Prostate gland (tissue), 2 donors: ENCODE measurements at regions not wholly inside any gene's neighbourhood (a gene's known extent, or its start where the extent isn't known, plus 50 kb on each side); places are given as distances from the start of the nearest gene placed in this dataset.
"Not testable (repeated sequence)": the region's sequence is repeated elsewhere in the genome, so short reads cannot be mapped to it uniquely, and the experiment has no call there.

Experiments
- CTCF ChIP-seq, 4 experiments: fragments of 200-600 bp in 2 of 4; fragments of 450-650 bp in 2 of 4; sonication (generic) in 2 of 4; IDR thresholded peaks; 1 replicate in 3 of 4; 2 replicates in 1 of 4; pipeline ENCODE4 v1.5.1; 2016 to 2019; ENCODE audit warnings: antibody characterized with exemption in 4 of 4, mild to moderate bottlenecking in 2 of 4, moderate library complexity in 2 of 4
- POLR2A ChIP-seq: fragments of 450-650 bp; IDR thresholded peaks from one replicate; pipeline ENCODE4 v1.6.1; 2016; ENCODE audit warnings: antibody characterized with exemption, mild to moderate bottlenecking
- POLR2AphosphoS5 ChIP-seq: sonication (generic); formaldehyde crosslinking; IDR thresholded peaks from one replicate; pipeline ENCODE4 v1.6.1; 2017; ENCODE audit warnings: antibody characterized with exemption

GRCh38 chr18:34534642-34535041 is 175.5 kb upstream of the DTNA start:
- not testable (repeated sequence) for TF ChIP-seq POLR2AphosphoS5; CTCF (IDR thresholded peaks at IDR 0.05); POLR2A
